Peyer's patch (tissue), 4 donors: ENCODE measurements at regions not wholly inside any gene's neighbourhood (a gene's known extent, or its start where the extent isn't known, plus 50 kb on each side); places are given as distances from the start of the nearest gene placed in this dataset.

Experiments
- DNase-seq, 3 donors: peaks; one replicate each; pipeline ENCODE4 v3.0.0-alpha.2; 2017 to 2019
- H3K27ac ChIP-seq, 4 donors: fragments of 200-600 bp; sonication (generic); one replicate each; pipeline ENCODE4 v1.5.1; 2016 to 2019
- H3K27me3 ChIP-seq, 2 donors: fragments of 200-600 bp; sonication (generic); one replicate each; pipeline ENCODE4 v1.5.1; 2019
- H3K36me3 ChIP-seq, 3 donors: fragments of 200-600 bp; sonication (generic); one replicate each; pipeline ENCODE4 v1.5.1; 2016 to 2019
- H3K4me1 ChIP-seq, 4 donors: fragments of 200-600 bp; sonication (generic); one replicate each; pipeline ENCODE4 v1.5.1; 2016 to 2019
- H3K4me3 ChIP-seq, 4 donors: fragments of 200-600 bp; sonication (generic); 1 replicate in 3 of 4; 2 replicates in 1 of 4; pipeline ENCODE4 v1.5.1; 2016 to 2019; ENCODE audit warnings: mild to moderate bottlenecking in 1 of 4
- H3K9me3 ChIP-seq, 4 donors: fragments of 200-600 bp; sonication (generic); one replicate each; pipeline ENCODE4 v1.5.1; 2016 to 2019; ENCODE audit warnings: mild to moderate bottlenecking in 1 of 4
- POLR2A ChIP-seq, 2 donors: fragments of 450-650 bp; IDR thresholded peaks; one replicate each; pipeline ENCODE4 v1.5.1; 2017; ENCODE audit warnings: antibody characterized with exemption in 2 of 2, mild to moderate bottlenecking in 2 of 2, moderate library complexity in 2 of 2
- TF ChIP-seq, protein P1 (sequence below), 6 experiments: fragments of 450-650 bp in 4 of 6; fragments of 200-600 bp in 2 of 6; sonication (generic) in 1 of 6; IDR thresholded peaks; one replicate each; pipeline ENCODE4 v1.5.1; 2017 to 2019; ENCODE audit warnings: antibody characterized with exemption in 6 of 6, mild to moderate bottlenecking in 3 of 6, moderate library complexity in 1 of 6

DNA sequence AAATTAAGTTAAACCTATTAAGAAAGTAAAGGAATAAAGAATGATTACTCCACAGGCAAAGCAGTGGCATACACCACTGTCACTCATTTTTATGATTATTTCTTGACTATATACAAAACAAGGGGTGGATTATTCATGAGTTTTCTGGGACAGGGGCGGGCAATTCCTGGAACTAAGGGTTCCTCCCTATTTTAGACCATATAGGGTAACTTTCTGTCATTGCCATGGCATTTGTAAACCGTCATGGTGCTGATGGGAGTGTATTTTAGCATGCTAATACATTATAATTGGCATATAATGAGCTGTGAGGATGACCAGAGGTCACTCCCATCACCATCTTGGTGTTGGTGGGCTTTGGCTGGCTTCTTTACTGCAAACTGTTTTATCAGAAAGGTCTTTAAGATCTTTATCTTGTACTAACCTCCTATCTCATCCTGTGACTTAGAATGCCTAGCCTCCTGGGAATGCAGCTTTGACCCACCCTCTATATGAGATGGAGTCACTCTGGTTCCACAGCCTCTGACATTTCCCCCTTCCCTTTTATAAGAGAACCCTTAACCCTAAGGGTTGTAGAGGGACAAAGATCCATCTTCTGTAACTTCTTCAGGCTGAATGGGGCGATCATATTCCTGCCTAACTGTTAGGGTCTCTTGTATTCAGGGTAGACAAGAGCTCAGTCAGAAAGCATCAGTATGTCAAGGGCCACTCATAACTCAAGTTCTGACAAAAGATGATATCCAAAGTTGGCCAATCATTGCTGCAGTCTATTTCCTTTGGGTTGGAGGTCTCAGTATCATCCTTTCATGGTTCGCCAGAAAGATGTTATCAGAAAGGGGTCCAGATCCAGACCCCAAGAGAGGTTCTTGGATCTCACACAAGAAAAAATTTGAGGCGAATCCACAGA, 79.5 kb upstream of the LIPC start:
- Histone ChIP-seq H3K27me3 (no peaks in the 10 kb centered on the region), H3K36me3 (no peaks in the 10 kb centered on the region), H3K4me3 (no peak overlapping the region), H3K27ac (no peak overlapping the region), H3K9me3 (no peaks in the 10 kb centered on the region), H3K4me1 (no peaks in the 10 kb centered on the region)
- DNase-seq = no peak
- TF ChIP-seq, protein P1, sequence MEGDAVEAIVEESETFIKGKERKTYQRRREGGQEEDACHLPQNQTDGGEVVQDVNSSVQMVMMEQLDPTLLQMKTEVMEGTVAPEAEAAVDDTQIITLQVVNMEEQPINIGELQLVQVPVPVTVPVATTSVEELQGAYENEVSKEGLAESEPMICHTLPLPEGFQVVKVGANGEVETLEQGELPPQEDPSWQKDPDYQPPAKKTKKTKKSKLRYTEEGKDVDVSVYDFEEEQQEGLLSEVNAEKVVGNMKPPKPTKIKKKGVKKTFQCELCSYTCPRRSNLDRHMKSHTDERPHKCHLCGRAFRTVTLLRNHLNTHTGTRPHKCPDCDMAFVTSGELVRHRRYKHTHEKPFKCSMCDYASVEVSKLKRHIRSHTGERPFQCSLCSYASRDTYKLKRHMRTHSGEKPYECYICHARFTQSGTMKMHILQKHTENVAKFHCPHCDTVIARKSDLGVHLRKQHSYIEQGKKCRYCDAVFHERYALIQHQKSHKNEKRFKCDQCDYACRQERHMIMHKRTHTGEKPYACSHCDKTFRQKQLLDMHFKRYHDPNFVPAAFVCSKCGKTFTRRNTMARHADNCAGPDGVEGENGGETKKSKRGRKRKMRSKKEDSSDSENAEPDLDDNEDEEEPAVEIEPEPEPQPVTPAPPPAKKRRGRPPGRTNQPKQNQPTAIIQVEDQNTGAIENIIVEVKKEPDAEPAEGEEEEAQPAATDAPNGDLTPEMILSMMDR (IDR thresholded peaks at IDR 0.05) = no peak
- TF ChIP-seq POLR2A (IDR thresholded peaks at IDR 0.05) = no peak

DNA sequence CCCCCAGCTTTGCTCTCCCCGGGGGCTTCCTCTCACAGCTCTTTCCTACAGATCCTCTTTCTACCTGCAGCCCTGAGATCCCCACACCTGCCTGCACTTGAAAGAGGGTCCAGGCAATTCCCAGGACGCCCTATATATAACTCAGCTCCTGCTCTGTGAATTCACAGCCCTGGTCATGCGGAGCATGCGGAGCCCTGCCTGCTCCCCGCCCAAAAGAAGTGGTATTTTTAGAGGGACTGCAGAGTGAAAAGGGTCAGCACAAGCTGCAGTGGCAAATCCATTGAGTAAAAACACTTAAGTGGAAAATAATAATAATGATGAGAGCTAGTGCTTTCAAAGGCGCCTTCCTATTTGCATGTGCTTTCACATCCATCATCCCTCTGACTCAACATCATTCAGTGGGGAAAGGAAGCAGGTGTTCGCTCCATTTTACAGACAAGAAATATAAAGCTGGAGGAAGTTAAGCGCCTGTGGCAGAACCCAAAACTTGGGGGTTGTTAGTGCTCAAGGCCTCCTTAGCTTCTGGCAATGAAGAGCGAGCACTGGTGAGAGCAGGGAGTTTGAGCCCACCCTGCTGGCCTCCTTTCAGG, 76.3 kb upstream of the LIPC start:
- Histone ChIP-seq H3K27me3 (no peaks in the 10 kb centered on the region), H3K36me3 (no peaks in the 10 kb centered on the region), H3K4me3 (no peak overlapping the region), H3K4me1 (no peaks in the 10 kb centered on the region), H3K27ac (no peak overlapping the region), H3K9me3 (no peaks in the 10 kb centered on the region)
- no peak for DNase-seq
- TF ChIP-seq, protein P1 (IDR thresholded peaks at IDR 0.05) = no peak

DNA sequence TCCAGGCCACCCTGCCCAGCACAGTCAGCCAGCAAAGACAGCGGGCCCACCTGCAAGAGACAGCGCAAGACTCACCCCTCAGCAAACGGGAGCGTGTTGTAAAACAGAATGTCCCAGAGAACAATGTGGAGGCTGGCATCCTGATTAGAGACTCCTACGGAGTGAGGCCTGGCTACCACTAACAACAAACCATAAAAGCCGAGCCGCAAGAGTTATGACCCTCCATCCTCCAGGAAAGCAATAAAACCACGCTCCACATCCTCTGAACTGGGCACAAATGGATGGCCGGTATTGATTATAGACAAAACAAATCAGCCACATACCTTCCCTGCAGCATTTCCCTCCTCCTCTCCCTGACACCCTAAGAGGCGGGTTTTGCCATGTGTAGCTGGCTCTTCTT, 75.8 kb upstream of the LIPC start:
- no peaks in the 10 kb centered on the region for H3K27me3 ChIP-seq
- no peaks in the 10 kb centered on the region for H3K9me3 ChIP-seq
- no peak overlapping the region for H3K4me3 ChIP-seq
- no peak overlapping the region for H3K27ac ChIP-seq
- no peaks in the 10 kb centered on the region for H3K36me3 ChIP-seq
- TF ChIP-seq, protein P1 (IDR thresholded peaks at IDR 0.05) = no peak
- no peak for TF ChIP-seq POLR2A (IDR thresholded peaks at IDR 0.05)
- no peaks in the 10 kb centered on the region for H3K4me1 ChIP-seq
- DNase-seq = no peak

DNA sequence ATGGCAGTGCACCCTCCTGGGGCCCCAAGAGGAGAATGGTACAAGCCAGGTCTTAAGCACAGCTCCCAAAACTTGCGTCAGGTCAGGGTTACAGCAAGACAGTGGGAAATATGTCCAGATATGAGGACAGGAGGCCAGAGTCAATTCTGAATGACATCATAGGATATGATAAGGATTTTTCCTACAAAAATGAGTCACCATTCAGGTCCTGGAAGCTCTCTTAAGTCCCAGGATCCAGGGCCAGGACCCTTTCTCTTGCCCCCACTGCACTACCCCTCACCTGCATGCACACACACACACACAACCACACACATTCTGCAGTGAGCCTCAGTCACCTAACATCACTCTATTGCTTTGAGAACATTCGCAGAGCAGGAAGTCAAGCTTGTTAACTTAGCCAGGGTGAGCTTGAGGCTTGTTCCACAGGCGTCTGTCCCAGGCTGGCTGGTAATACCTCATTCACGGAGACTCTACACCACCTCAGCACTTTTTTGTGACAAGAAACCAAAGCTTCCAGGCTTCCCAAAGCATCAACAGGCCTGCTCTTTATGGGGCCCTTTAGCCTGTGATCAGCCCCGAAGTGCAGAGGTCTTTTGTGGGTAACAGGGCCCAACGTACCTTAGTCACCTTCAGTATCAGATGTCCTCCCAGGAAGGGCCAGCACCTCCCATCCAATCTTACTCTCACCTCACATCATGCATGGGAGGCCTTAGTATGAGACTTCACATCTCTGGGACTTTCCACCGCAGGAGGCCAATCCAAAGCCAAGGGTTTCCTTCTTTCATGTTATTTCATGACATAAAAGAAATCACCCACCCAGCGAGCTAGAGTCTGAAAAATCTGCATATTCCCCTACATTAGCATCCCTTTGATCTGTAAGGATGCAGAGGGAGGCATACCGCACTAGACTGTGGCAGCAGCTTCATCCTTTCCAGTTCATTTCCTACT, 74.0 kb upstream of the LIPC start:
- no peaks in the 10 kb centered on the region for H3K36me3 ChIP-seq
- DNase-seq = no peak
- no peaks in the 10 kb centered on the region for H3K4me1 ChIP-seq
- H3K27me3 ChIP-seq = no peaks in the 10 kb centered on the region
- no peak overlapping the region for H3K4me3 ChIP-seq
- no peaks in the 10 kb centered on the region for H3K9me3 ChIP-seq
- no peak overlapping the region for H3K27ac ChIP-seq
- TF ChIP-seq, protein P1 (IDR thresholded peaks at IDR 0.05) = no peak
- no peak for TF ChIP-seq POLR2A (IDR thresholded peaks at IDR 0.05)

DNA sequence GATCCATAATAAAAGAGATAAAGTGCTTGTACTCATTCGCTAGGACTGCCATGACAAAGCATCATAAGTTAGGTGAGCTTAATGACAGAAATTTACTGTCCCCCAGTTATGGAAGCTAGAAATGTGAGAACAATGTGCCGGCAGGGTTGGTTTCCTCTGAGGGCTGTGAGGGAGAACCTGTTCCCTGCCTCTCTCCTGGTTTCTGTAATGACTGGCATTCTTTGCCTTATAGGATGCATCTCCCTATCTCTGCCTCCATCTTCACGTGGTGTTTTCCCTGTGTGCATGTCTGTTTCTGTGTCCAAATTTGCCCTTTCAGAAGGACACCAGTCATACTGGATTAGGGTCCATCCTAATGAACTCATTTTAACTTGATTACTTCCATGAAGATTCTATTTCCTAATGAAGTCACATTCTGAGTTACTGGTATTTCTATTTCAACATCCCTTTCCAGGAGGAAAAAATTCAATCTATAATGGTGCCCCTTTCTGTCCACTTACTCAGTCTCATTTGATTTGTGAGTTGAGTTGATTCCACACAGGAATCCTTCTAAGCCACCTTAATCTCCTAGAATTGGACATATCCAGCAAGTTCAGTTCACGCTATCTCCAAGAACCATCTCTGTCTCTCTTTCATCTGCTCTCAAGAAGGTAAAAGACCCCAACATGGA, 71.2 kb upstream of the LIPC start:
- H3K4me3 ChIP-seq = no peak overlapping the region
- H3K27ac ChIP-seq = no peak overlapping the region
- no peaks in the 10 kb centered on the region for H3K4me1 ChIP-seq

More for the DNA sequence above, 71.2 kb upstream of the LIPC start:
- H3K27me3 ChIP-seq = no peaks in the 10 kb centered on the region
- DNase-seq = no peak
- H3K36me3 ChIP-seq = no peaks in the 10 kb centered on the region
- TF ChIP-seq, protein P1 (IDR thresholded peaks at IDR 0.05) = no peak
- TF ChIP-seq POLR2A (IDR thresholded peaks at IDR 0.05) = no peak
- no peaks in the 10 kb centered on the region for H3K9me3 ChIP-seq
